DND-41 (cell line): ENCODE measurements at regions not wholly inside any gene's neighbourhood (a gene's known extent, or its start where the extent isn't known, plus 50 kb on each side); places are given as distances from the start of the nearest gene placed in this dataset.

Experiments
- EZH2 ChIP-seq: IDR thresholded peaks from 3 replicates; pipeline ENCODE4 v1.6.1; 2012; ENCODE audit warnings: borderline replicate concordance, low read depth, mild to moderate bottlenecking, moderate library complexity, low read length, inconsistent platforms; ENCODE audit not compliant: severe bottlenecking
- TF ChIP-seq, protein P1 (sequence below): IDR thresholded peaks from 2 replicates; pipeline ENCODE4 v1.5.1; 2012; ENCODE audit warnings: borderline replicate concordance, low read length, moderate library complexity, mild to moderate bottlenecking; ENCODE audit not compliant: poor library complexity, severe bottlenecking; ENCODE audit errors: extremely low read depth

DNA sequence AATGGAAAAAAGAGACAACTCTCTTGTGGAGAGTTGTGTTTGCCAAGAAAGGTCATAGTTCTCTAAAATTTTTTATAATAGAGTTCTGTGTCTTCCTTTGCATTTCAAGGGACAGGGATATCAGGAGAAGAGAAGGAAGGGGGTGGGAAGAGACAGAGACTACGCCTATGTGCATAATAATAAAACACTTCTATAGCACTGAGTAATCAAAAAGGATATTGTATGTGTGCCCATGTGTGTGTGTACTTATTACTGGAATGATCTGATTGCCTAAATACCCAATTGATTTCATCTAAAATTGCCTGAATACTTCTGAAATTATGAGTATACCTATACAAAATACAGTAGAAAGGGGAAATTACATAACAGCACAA, 803.7 kb upstream of the ACVR2A start:
- TF ChIP-seq, protein P1, sequence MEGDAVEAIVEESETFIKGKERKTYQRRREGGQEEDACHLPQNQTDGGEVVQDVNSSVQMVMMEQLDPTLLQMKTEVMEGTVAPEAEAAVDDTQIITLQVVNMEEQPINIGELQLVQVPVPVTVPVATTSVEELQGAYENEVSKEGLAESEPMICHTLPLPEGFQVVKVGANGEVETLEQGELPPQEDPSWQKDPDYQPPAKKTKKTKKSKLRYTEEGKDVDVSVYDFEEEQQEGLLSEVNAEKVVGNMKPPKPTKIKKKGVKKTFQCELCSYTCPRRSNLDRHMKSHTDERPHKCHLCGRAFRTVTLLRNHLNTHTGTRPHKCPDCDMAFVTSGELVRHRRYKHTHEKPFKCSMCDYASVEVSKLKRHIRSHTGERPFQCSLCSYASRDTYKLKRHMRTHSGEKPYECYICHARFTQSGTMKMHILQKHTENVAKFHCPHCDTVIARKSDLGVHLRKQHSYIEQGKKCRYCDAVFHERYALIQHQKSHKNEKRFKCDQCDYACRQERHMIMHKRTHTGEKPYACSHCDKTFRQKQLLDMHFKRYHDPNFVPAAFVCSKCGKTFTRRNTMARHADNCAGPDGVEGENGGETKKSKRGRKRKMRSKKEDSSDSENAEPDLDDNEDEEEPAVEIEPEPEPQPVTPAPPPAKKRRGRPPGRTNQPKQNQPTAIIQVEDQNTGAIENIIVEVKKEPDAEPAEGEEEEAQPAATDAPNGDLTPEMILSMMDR: no peak
- no peak for TF ChIP-seq EZH2
